ENCODE measurements at regions not wholly inside any gene's neighbourhood (a gene's known extent, or its start where the extent isn't known, plus 50 kb on each side); places are given as distances from the start of the nearest gene placed in this dataset.

DNA sequence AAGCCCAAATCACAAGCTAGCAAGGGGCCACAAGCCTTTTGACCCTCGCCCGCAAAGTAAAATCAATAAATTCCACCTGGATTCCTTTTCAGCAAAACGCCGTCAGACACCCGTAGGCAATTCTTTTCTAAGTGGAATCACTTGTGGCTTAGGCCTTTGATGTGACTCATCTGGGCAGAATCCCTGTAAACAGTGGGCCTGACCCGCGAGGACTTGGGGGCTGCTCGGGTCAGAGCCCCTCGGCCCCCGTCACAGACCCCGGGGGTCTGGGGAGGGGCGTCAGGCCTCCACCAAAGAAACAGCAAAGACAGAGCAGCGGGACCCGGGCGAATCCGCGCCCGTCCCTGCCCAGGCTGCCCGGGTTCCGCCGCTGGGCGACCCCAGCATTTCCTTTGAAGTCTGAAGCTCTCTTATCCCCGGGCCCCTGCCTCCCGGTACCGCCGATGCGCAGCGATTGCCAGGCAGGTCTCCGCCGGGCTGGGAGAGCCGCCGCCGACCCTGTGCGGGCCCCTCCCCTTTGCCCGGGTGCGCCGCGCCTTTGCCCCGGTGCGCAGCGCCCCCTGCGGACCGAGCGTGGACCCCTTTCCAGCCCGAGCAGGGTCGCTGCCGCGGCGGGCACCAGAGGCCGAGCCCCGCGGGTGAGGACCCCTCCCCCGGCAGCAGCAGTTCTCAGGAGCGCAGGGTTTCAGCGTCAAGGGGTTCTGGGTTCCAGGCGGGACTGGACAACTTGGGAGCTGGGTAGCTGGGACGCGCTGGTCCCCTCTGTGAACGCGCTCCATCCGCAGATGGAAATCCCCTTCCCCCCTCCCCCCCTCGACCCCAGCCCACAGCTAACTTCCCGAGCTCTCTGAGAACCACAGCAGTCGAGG, 178.3 kb downstream of the UACA start:
- DNase-seq (ENCODE audit: low read depth), result no peak
- TF ChIP-seq, protein P1, sequence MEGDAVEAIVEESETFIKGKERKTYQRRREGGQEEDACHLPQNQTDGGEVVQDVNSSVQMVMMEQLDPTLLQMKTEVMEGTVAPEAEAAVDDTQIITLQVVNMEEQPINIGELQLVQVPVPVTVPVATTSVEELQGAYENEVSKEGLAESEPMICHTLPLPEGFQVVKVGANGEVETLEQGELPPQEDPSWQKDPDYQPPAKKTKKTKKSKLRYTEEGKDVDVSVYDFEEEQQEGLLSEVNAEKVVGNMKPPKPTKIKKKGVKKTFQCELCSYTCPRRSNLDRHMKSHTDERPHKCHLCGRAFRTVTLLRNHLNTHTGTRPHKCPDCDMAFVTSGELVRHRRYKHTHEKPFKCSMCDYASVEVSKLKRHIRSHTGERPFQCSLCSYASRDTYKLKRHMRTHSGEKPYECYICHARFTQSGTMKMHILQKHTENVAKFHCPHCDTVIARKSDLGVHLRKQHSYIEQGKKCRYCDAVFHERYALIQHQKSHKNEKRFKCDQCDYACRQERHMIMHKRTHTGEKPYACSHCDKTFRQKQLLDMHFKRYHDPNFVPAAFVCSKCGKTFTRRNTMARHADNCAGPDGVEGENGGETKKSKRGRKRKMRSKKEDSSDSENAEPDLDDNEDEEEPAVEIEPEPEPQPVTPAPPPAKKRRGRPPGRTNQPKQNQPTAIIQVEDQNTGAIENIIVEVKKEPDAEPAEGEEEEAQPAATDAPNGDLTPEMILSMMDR (IDR thresholded peaks at IDR 0.05; ENCODE audit: control insufficient read depth, extremely low read depth, insufficient read depth), result no peak
- no peak overlapping the region for H3K4me3 ChIP-seq (ENCODE audit: low read depth, low read length)

DNA sequence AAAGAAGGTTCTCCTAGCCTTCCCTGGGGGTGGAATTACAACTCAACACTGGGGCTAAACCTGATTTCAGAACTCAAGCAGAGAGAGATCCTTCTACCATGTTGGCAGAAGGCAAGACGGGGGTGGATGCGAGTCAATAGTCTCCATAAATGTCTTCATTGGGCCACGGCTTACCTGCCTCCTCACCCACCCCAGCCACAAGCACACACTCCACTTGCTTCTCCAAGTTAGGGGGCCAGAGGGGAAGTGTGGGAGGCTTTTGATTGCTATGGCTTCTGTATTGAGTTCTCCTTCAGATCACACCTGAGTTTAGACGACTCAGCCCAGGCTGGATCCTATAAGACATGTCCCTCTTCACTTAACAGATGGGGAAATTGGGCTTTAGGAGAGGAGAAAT, 178.9 kb downstream of the UACA start:
- DNase-seq (ENCODE audit: low read depth), result no peak
- TF ChIP-seq, protein P1 (IDR thresholded peaks at IDR 0.05; ENCODE audit: control insufficient read depth, extremely low read depth, insufficient read depth), result no peak
- no peak overlapping the region for H3K4me3 ChIP-seq (ENCODE audit: low read depth, low read length)

DNA sequence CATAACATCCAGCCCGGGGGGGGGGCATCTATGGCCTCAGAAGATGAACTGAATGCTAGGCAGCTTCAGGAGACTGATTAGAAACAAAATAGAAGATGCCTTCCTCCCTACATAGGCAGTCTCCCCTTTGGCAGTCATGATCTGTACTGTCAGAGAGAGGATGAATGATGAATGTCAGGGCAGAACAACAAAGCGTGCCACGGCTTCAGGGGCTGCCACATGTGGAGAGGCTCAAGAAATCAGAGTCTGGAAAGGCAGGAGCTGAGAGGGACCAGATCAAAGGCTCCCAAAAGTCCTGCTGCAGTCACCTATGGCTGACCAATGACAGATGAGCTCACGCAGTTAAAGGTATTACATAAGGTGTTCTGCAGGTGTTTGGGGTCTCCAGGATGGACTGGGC, 180.4 kb downstream of the UACA start:
- no peak for DNase-seq (ENCODE audit: low read depth)
- TF ChIP-seq, protein P1 (IDR thresholded peaks at IDR 0.05; ENCODE audit: control insufficient read depth, extremely low read depth, insufficient read depth), result no peak
- H3K4me3 ChIP-seq (ENCODE audit: low read depth, low read length), result no peak overlapping the region

DNA sequence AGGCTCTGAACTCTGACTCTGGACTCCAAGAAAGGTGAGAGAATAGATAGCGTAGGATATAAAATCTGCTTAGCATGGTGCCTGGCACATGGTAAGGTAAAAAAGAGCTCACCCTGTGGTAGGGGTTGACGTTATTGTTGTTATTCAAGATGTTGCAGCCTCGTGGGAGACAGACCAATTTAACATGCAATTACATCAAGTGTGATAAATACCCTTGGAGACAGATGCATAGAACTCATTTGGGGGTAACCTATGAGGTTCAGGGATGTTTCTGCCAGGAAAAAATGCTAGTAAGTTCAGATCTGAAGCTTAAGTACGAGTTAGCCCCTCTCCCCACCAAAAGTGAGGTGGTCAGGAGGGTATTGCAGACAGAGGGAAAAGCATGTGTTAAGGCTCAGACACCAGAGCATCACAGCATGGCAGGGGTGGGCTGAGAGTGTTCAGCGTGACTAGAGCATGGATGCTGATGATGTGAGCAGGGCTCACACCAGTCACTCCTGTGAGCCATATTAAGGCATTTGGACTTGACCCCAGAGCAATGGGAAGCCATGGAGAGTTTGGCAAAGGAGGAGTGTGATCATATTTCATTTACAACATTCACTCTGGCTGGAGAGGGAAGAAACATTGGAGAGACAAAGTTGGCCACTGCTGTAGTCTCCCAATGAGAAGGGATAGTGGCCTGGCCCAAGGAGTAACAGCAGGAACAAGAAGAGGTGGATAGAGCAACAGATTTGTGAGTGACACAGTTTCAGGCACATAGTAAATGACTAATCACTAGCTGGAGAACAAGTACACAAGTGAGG, 181.0 kb downstream of the UACA start:
- no peak for DNase-seq (ENCODE audit: low read depth)
- H3K4me3 ChIP-seq (ENCODE audit: low read depth, low read length), result no peak overlapping the region
- TF ChIP-seq, protein P1 (IDR thresholded peaks at IDR 0.05; ENCODE audit: control insufficient read depth, extremely low read depth, insufficient read depth), result no peak

DNA sequence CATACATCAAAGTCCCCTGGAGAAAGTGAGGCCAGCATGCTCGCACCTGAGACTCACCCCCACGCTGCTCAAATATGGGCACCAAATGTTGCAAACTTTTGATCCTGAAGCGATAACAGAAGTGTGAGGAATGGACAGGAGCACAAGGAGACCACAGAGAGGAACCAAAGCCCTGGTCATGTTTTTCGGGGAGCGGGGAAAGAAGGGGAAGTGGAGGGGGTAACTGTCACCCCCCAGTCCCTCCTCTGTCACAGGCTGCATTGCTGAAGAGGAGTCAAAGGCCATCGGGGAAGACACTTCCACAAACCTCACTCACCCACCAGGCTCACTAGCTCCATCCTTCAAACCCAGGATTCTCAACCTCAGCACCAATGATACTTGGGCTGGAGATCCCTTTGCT, 182.4 kb downstream of the UACA start:
- no peak for DNase-seq (ENCODE audit: low read depth)
- no peak overlapping the region for H3K4me3 ChIP-seq (ENCODE audit: low read depth, low read length)
- TF ChIP-seq, protein P1 (IDR thresholded peaks at IDR 0.05; ENCODE audit: control insufficient read depth, extremely low read depth, insufficient read depth), result no peak

DNA sequence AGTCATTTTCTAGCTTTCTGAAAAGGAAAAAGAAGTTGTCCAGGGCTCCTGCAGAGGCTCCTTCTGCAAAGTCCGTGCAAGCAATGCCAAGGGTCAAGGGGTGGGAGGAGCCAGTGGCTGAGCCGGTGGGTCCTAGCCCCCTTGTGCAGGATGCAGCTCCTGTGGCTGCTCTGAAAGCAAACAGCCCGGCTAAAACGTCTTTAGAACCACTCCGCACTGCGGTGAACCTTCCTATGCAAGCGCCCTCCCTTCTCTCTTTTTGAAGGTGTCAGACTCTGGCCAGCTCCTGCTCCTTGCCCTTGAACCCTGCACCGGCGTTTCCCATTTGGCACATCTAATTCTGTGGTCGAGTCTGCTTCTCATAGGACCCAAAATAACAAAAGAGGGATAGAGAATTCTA, 183.1 kb downstream of the UACA start:
- TF ChIP-seq, protein P1 (IDR thresholded peaks at IDR 0.05; ENCODE audit: control insufficient read depth, extremely low read depth, insufficient read depth), result no peak
- no peak for DNase-seq (ENCODE audit: low read depth)
- no peak overlapping the region for H3K4me3 ChIP-seq (ENCODE audit: low read depth, low read length)
